Astrocyte (in vitro differentiated cells and primary cell): ENCODE measurements at regions not wholly inside any gene's neighbourhood (a gene's known extent, or its start where the extent isn't known, plus 50 kb on each side); places are given as distances from the start of the nearest gene placed in this dataset.

Experiments used
- DNase-seq: peaks from one replicate; pipeline ENCODE4 v3.0.0-alpha.2; 2010; ENCODE audit warnings: low read depth
- FAIRE-seq: peaks from 2 replicates; lab custom pipeline; 2011; peaks lifted over from hg19 to GRCh38; lab: Jason Lieb, UNC
- H2AFZ ChIP-seq: 2 replicates; pipeline ENCODE4 v1.6.0; 2012; ENCODE audit warnings: low read depth, low read length, inconsistent platforms
- H3K27ac ChIP-seq: 2 replicates; pipeline ENCODE4 v1.5.1; 2011; ENCODE audit warnings: low read depth, low read length, inconsistent platforms
- H3K27me3 ChIP-seq: 2 replicates; pipeline ENCODE4 v1.6.0; 2011; ENCODE audit warnings: low read length, inconsistent platforms; ENCODE audit not compliant: insufficient read depth
- H3K36me3 ChIP-seq: 2 replicates; pipeline ENCODE4 v1.5.1; 2011; ENCODE audit warnings: low read length, inconsistent platforms; ENCODE audit not compliant: insufficient read depth
- H3K4me1 ChIP-seq: 2 replicates; pipeline ENCODE4 v1.5.1; 2011; ENCODE audit warnings: low read length, inconsistent platforms; ENCODE audit not compliant: insufficient read depth
- H3K4me2 ChIP-seq: 2 replicates; pipeline ENCODE4 v1.6.0; 2012; ENCODE audit warnings: low read length, inconsistent platforms
- H3K4me3 ChIP-seq: 2 replicates; pipeline ENCODE4 v1.5.1; 2011; ENCODE audit warnings: low read depth, mild to moderate bottlenecking, low read length, inconsistent platforms; ENCODE audit not compliant: insufficient read depth
- H3K79me2 ChIP-seq: 2 replicates; pipeline ENCODE4 v1.6.0; 2012; ENCODE audit warnings: mild to moderate bottlenecking, low read length, inconsistent platforms; ENCODE audit not compliant: insufficient read depth
- H3K9ac ChIP-seq: 2 replicates; pipeline ENCODE4 v1.6.0; 2012; ENCODE audit warnings: mild to moderate bottlenecking, low read length, inconsistent platforms
- H3K9me3 ChIP-seq: 2 replicates; pipeline ENCODE4 v1.5.1; 2012; ENCODE audit warnings: low read depth, mild to moderate bottlenecking, low read length, inconsistent platforms; ENCODE audit not compliant: insufficient read depth
- H4K20me1 ChIP-seq: 2 replicates; pipeline ENCODE4 v1.6.0; 2012; ENCODE audit warnings: low read length, inconsistent platforms; ENCODE audit not compliant: insufficient read depth
- H3K27ac Mint-ChIP-seq: one replicate; pipeline ENCODE4 v1.8.0; 2021; ENCODE audit warnings: mild to moderate bottlenecking, mixed read lengths; ENCODE audit not compliant: unreplicated experiment
- H3K27me3 Mint-ChIP-seq: one replicate; pipeline ENCODE4 v1.8.0; 2021; ENCODE audit warnings: low read depth, mixed read lengths; ENCODE audit not compliant: unreplicated experiment
- H3K36me3 Mint-ChIP-seq: one replicate; pipeline ENCODE4 v1.8.0; 2021; ENCODE audit warnings: low read depth, mixed read lengths; ENCODE audit not compliant: unreplicated experiment
- H3K4me1 Mint-ChIP-seq: one replicate; pipeline ENCODE4 v1.8.0; 2021; ENCODE audit warnings: low read depth, mixed read lengths; ENCODE audit not compliant: unreplicated experiment
- H3K4me3 Mint-ChIP-seq: one replicate; pipeline ENCODE4 v1.8.0; 2021; ENCODE audit warnings: mild to moderate bottlenecking, moderate library complexity, mixed read lengths; ENCODE audit not compliant: unreplicated experiment
- H3K9me3 Mint-ChIP-seq: one replicate; pipeline ENCODE4 v1.8.0; 2021; ENCODE audit warnings: mild to moderate bottlenecking, mixed read lengths; ENCODE audit not compliant: unreplicated experiment
- CTCF ChIP-seq: IDR thresholded peaks from 2 replicates; pipeline ENCODE4 v1.5.1; 2011; ENCODE audit warnings: low read depth, mild to moderate bottlenecking, inconsistent platforms, low read length, moderate library complexity; ENCODE audit not compliant: insufficient read depth
- EZH2 ChIP-seq: IDR thresholded peaks from 2 replicates; pipeline ENCODE4 v1.6.1; 2012; ENCODE audit warnings: mild to moderate bottlenecking, low read length, inconsistent platforms; ENCODE audit not compliant: insufficient read depth

GRCh38 chr6:138036111-138036510, 71.1 kb downstream of the PERP start:
- FAIRE-seq (no peak), DNase-seq (no peak)
- Histone ChIP-seq H3K79me2 (no peaks in the 10 kb centered on the region), H3K27ac (no peak overlapping the region), H3K9me3 (no peaks in the 10 kb centered on the region), H3K4me1 (no peaks in the 10 kb centered on the region), H4K20me1 (no peaks in the 10 kb centered on the region), H3K9ac (no peak overlapping the region), H3K4me3 (no peak overlapping the region), H2AFZ (no peak overlapping the region), H3K36me3 (no peaks in the 10 kb centered on the region), H3K27me3 (no peaks in the 10 kb centered on the region), H3K4me2 (no peak overlapping the region)
- H3K36me3 Mint-ChIP-seq, result no peaks in the 10 kb centered on the region
- no peak for TF ChIP-seq EZH2
- no peak for TF ChIP-seq CTCF
- no peak overlapping the region for H3K4me3 Mint-ChIP-seq
- H3K9me3 Mint-ChIP-seq, result peaks cover 4% of the 10 kb centered on the region
- H3K27me3 Mint-ChIP-seq, result no peaks in the 10 kb centered on the region
- no peak overlapping the region for H3K27ac Mint-ChIP-seq
- no peaks in the 10 kb centered on the region for H3K4me1 Mint-ChIP-seq

GRCh38 chr6:138037009-138037504, 70.2 kb downstream of the PERP start:
- Histone ChIP-seq H4K20me1 (no peaks in the 10 kb centered on the region), H3K27ac (no peak overlapping the region), H3K4me1 (no peaks in the 10 kb centered on the region), H3K27me3 (no peaks in the 10 kb centered on the region), H3K9me3 (no peaks in the 10 kb centered on the region), H3K79me2 (no peaks in the 10 kb centered on the region), H3K36me3 (no peaks in the 10 kb centered on the region), H2AFZ (no peak overlapping the region), H3K9ac (no peak overlapping the region), H3K4me2 (no peak overlapping the region), H3K4me3 (no peak overlapping the region)
- no peaks in the 10 kb centered on the region for H3K36me3 Mint-ChIP-seq
- H3K4me3 Mint-ChIP-seq, result no peak overlapping the region
- TF ChIP-seq CTCF, result no peak
- TF ChIP-seq EZH2, result no peak
- H3K27me3 Mint-ChIP-seq, result no peaks in the 10 kb centered on the region
- FAIRE-seq (no peak), DNase-seq (no peak)
- no peak overlapping the region for H3K27ac Mint-ChIP-seq
- H3K4me1 Mint-ChIP-seq, result no peaks in the 10 kb centered on the region
- peaks cover 4% of the 10 kb centered on the region for H3K9me3 Mint-ChIP-seq

- Mint-ChIP-seq H3K4me3 (no peak overlapping the region), H3K27me3 (no peaks in the 10 kb centered on the region), H3K36me3 (no peaks in the 10 kb centered on the region), H3K27ac (no peak overlapping the region), H3K9me3 (peaks cover 8% of the 10 kb centered on the region), H3K4me1 (no peaks in the 10 kb centered on the region)
- no peak for DNase-seq
- no peak overlapping the region for H3K9ac ChIP-seq
- no peaks in the 10 kb centered on the region for H4K20me1 ChIP-seq
- no peak overlapping the region for H3K4me3 ChIP-seq
- H3K27ac ChIP-seq, result no peak overlapping the region
- H3K9me3 ChIP-seq, result no peaks in the 10 kb centered on the region
- no peaks in the 10 kb centered on the region for H3K79me2 ChIP-seq
- no peak for TF ChIP-seq CTCF
- no peak for TF ChIP-seq EZH2
- no peak overlapping the region for H3K4me2 ChIP-seq
- H3K36me3 ChIP-seq, result no peaks in the 10 kb centered on the region
- FAIRE-seq, result no peak
- H3K27me3 ChIP-seq, result no peaks in the 10 kb centered on the region
- no peaks in the 10 kb centered on the region for H3K4me1 ChIP-seq
- H2AFZ ChIP-seq, result no peak overlapping the region
These were observed 68.9 kb downstream of the PERP start for GRCh38 chr6:138038142-138038870.
